ENCODE measurements at regions not wholly inside any gene's neighbourhood (a gene's known extent, or its start where the extent isn't known, plus 50 kb on each side); places are given as distances from the start of the nearest gene placed in this dataset.
"Not testable (repeated sequence)": the region's sequence is repeated elsewhere in the genome, so short reads cannot be mapped to it uniquely, and the experiment has no call there.

DNA sequence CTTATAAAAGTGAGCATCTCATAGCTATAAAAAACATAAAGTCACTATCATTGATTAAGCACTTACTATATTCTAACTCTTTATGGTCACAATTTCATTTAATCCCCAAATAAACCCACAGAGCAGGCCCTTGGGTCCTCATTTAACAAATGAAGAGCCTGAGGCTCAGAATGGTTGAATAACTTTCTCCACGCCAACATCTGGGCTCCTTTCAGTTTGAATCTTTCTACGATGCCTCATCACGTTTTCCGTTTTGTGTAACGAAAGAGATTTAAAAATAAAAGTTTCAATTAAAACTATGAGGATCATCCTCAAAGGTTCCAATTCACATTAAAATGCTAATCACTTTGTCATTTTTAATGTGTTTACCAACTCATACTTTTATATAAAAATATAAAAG is 74.2 kb upstream of the ADAMTS18 start:
- Histone ChIP-seq H3K79me2 (ENCODE audit: insufficient read depth, low read length) (no peaks in the 10 kb centered on the region), H3K27ac (ENCODE audit: low read depth, low read length) (no peak overlapping the region), H3K36me3 (ENCODE audit: insufficient read depth, low read length) (no peaks in the 10 kb centered on the region), H2AFZ (ENCODE audit: low read length) (no peak overlapping the region), H3K9me3 (ENCODE audit: low read depth, low read length) (no peaks in the 10 kb centered on the region), H3K4me3 (ENCODE audit: insufficient read depth, low read length) (no peak overlapping the region), H3K27me3 (ENCODE audit: insufficient read depth, low read length) (no peaks in the 10 kb centered on the region), H3K4me1 (ENCODE audit: insufficient read depth, low read length) (no peaks in the 10 kb centered on the region), H3K4me2 (ENCODE audit: insufficient read depth, low read length) (no peak overlapping the region), H4K20me1 (ENCODE audit: insufficient read depth, low read length) (no peaks in the 10 kb centered on the region)
- TF ChIP-seq, protein P1, sequence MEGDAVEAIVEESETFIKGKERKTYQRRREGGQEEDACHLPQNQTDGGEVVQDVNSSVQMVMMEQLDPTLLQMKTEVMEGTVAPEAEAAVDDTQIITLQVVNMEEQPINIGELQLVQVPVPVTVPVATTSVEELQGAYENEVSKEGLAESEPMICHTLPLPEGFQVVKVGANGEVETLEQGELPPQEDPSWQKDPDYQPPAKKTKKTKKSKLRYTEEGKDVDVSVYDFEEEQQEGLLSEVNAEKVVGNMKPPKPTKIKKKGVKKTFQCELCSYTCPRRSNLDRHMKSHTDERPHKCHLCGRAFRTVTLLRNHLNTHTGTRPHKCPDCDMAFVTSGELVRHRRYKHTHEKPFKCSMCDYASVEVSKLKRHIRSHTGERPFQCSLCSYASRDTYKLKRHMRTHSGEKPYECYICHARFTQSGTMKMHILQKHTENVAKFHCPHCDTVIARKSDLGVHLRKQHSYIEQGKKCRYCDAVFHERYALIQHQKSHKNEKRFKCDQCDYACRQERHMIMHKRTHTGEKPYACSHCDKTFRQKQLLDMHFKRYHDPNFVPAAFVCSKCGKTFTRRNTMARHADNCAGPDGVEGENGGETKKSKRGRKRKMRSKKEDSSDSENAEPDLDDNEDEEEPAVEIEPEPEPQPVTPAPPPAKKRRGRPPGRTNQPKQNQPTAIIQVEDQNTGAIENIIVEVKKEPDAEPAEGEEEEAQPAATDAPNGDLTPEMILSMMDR (IDR thresholded peaks at IDR 0.05; ENCODE audit: extremely low read depth, low read depth, low read length) = no peak
- no peak for DNase-seq (ENCODE audit: insufficient read length, low spot score, missing footprints)

DNA sequence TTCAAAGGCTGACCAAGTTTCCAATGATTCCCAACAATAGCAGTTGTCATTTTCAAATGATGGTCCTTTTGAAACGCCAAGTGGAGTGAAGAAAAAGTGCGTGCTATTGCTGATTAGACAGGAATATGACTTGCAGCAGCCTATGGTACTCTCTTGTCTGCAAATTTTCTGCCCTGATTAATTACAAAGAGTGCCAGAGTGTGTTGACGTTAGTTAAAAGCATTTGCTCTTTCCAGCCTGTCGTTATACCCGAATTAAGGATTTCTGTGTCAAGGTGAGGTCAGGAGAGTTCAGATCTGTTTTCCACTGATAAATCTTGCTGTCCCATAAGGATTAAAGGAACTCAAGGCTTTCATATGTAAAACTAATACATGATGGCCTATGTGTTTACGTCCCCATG is 75.0 kb upstream of the ADAMTS18 start:
- TF ChIP-seq, protein P1 (IDR thresholded peaks at IDR 0.05; ENCODE audit: extremely low read depth, low read depth, low read length) = no peak
- Histone ChIP-seq H3K4me2 (ENCODE audit: insufficient read depth, low read length) (no peak overlapping the region), H3K79me2 (ENCODE audit: insufficient read depth, low read length) (no peaks in the 10 kb centered on the region), H2AFZ (ENCODE audit: low read length) (no peak overlapping the region), H4K20me1 (ENCODE audit: insufficient read depth, low read length) (no peaks in the 10 kb centered on the region), H3K4me1 (ENCODE audit: insufficient read depth, low read length) (no peaks in the 10 kb centered on the region), H3K9me3 (ENCODE audit: low read depth, low read length) (no peaks in the 10 kb centered on the region), H3K36me3 (ENCODE audit: insufficient read depth, low read length) (no peaks in the 10 kb centered on the region), H3K27me3 (ENCODE audit: insufficient read depth, low read length) (no peaks in the 10 kb centered on the region), H3K4me3 (ENCODE audit: insufficient read depth, low read length) (no peak overlapping the region), H3K27ac (ENCODE audit: low read depth, low read length) (no peak overlapping the region)
- DNase-seq (ENCODE audit: insufficient read length, low spot score, missing footprints) = no peak

DNA sequence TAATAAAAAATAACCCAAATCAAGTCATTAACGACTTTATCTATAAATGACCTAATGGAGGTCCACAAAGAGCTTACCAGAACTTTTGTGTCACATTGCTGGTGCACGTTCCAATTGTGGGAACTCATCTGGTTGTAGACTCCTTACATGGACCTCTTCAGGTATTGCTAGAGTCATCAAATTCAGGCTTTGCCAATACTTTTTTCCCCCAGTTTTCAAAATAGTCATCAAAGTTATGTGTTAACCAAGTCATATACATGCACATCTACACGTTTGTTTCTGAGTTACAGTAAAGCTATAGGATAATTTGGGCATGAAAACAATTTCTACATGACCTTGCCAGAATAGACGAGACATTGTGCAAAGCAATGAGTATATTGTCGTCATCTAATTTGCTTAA is 76.2 kb upstream of the ADAMTS18 start:
- H3K9me3 ChIP-seq (ENCODE audit: low read depth, low read length) = no peaks in the 10 kb centered on the region
- no peaks in the 10 kb centered on the region for H3K79me2 ChIP-seq (ENCODE audit: insufficient read depth, low read length)
- no peak overlapping the region for H3K27ac ChIP-seq (ENCODE audit: low read depth, low read length)
- H3K4me2 ChIP-seq (ENCODE audit: insufficient read depth, low read length) = no peak overlapping the region
- H3K36me3 ChIP-seq (ENCODE audit: insufficient read depth, low read length) = no peaks in the 10 kb centered on the region
- H3K27me3 ChIP-seq (ENCODE audit: insufficient read depth, low read length) = no peaks in the 10 kb centered on the region
- H3K4me3 ChIP-seq (ENCODE audit: insufficient read depth, low read length) = no peak overlapping the region
- H4K20me1 ChIP-seq (ENCODE audit: insufficient read depth, low read length) = no peaks in the 10 kb centered on the region
- peak; percentile 52 for DNase-seq (ENCODE audit: insufficient read length, low spot score, missing footprints)
- TF ChIP-seq, protein P1 (IDR thresholded peaks at IDR 0.05; ENCODE audit: extremely low read depth, low read depth, low read length) = no peak
- H2AFZ ChIP-seq (ENCODE audit: low read length) = no peak overlapping the region
- H3K4me1 ChIP-seq (ENCODE audit: insufficient read depth, low read length) = no peaks in the 10 kb centered on the region

DNA sequence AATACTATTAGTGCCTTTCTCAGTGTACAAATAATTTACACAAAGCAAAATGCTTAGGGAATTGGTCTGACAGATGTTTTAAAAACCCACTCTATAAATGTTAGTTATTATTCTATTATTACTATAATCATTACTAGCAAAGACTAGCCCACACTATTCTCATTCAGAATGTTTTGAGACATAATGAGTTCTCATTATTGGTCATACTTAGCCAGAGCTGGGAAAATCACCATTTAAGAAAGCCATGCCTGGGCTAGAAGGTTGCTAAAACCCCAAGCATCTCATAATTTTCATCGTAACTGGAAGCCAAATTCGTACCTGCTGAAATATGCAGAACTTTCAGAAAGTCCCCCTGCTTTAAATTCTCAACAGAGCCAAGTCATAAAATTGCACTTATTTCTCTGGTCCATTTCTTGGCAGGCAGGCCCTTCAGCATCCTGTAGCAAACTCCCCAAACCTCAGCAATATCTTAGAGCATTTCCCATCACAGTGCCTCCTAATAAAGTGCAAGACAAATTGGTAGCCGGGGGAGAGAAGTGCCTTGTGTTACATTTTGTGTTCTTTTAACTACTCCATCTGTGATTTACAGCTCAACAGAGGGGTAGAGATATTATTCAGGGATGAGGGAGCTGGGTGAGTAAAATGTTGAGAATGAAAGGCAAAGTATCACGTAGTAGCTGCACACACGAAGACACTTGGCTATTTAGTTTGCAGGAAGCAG is 79.8 kb upstream of the ADAMTS18 start:
- no peak overlapping the region for H2AFZ ChIP-seq (ENCODE audit: low read length)
- no peak overlapping the region for H3K4me3 ChIP-seq (ENCODE audit: insufficient read depth, low read length)
- H4K20me1 ChIP-seq (ENCODE audit: insufficient read depth, low read length) = no peaks in the 10 kb centered on the region
- H3K4me1 ChIP-seq (ENCODE audit: insufficient read depth, low read length) = no peaks in the 10 kb centered on the region
- no peaks in the 10 kb centered on the region for H3K79me2 ChIP-seq (ENCODE audit: insufficient read depth, low read length)
- no peaks in the 10 kb centered on the region for H3K36me3 ChIP-seq (ENCODE audit: insufficient read depth, low read length)
- no peak overlapping the region for H3K27ac ChIP-seq (ENCODE audit: low read depth, low read length)
- DNase-seq (ENCODE audit: insufficient read length, low spot score, missing footprints) = no peak
- no peak overlapping the region for H3K4me2 ChIP-seq (ENCODE audit: insufficient read depth, low read length)
- no peaks in the 10 kb centered on the region for H3K9me3 ChIP-seq (ENCODE audit: low read depth, low read length)
- H3K27me3 ChIP-seq (ENCODE audit: insufficient read depth, low read length) = no peaks in the 10 kb centered on the region
- TF ChIP-seq, protein P1 (IDR thresholded peaks at IDR 0.05; ENCODE audit: extremely low read depth, low read depth, low read length) = no peak

DNA sequence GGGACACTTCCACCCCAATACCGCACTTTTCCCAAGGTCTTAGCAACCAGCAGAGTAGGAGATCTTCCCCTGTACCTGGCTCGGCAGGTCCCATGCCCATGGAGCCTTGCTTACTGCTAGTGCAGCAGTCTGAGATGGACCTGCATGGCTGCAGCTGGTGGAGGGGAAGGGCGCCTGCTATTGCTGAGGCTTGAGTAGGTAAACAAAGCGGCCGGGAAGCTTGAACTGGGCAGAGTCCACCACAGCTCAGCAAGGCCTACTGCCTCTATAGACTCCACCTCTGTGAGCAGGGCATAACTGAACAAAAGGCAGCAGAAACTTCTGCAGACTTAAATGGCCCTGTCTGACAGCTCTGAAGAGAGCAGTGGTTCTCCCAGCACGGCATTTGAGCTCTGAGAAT is 90.4 kb upstream of the ADAMTS18 start:
- H3K4me1 ChIP-seq (ENCODE audit: insufficient read depth, low read length) = not testable (repeated sequence)

More for the DNA sequence above, 90.4 kb upstream of the ADAMTS18 start:
- not testable (repeated sequence) for H4K20me1 ChIP-seq (ENCODE audit: insufficient read depth, low read length); H3K4me2 ChIP-seq (ENCODE audit: insufficient read depth, low read length); H3K27me3 ChIP-seq (ENCODE audit: insufficient read depth, low read length); H3K9me3 ChIP-seq (ENCODE audit: low read depth, low read length); H3K36me3 ChIP-seq (ENCODE audit: insufficient read depth, low read length); H3K79me2 ChIP-seq (ENCODE audit: insufficient read depth, low read length); DNase-seq (ENCODE audit: insufficient read length, low spot score, missing footprints); H3K27ac ChIP-seq (ENCODE audit: low read depth, low read length); H2AFZ ChIP-seq (ENCODE audit: low read length); H3K4me3 ChIP-seq (ENCODE audit: insufficient read depth, low read length)
